NCI-H446 (cell line): ENCODE measurements at regions not wholly inside any gene's neighbourhood (a gene's known extent, or its start where the extent isn't known, plus 50 kb on each side); places are given as distances from the start of the nearest gene placed in this dataset.

Experiments
- DNase-seq, 2 experiments: peaks; one replicate each; lab custom pipeline; 2025; lab: John Stamatoyannopoulos, UW

GRCh38 chr3:107897471-107898061, 193.3 kb downstream of the CD47 start:
- peak in 1 of 2 experiments; percentile 23 for DNase-seq

DNA sequence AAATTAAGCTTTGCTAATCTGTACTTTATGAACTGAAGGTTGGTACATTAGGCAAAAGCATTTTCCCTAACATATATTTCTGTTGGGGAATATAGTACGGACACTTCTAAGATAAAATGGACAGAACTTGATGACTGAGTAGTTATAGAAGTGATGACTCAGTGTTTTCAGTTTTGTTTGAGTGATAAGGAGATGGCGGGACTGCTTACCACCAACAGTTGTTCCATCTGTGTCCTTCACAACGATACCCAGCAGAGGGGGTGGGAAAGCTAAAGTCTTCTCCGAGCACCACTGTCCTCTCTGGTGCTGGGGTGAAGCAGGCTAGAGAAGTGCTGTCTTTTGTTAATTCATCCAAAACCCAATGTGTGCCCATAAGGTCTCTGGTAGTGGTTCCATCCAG, 195.8 kb downstream of the CD47 start:
- DNase-seq = no peak

- no peak for DNase-seq
These were observed 197.7 kb downstream of the CD47 start for GRCh38 chr3:107892955-107893624.

- DNase-seq = peak in 1 of 2 experiments; percentile 7
These were observed 205.9 kb downstream of the CD47 start for GRCh38 chr3:107884719-107885460.

- DNase-seq = no peak
These were observed 206.8 kb downstream of the CD47 start for GRCh38 chr3:107884028-107884427.

DNA sequence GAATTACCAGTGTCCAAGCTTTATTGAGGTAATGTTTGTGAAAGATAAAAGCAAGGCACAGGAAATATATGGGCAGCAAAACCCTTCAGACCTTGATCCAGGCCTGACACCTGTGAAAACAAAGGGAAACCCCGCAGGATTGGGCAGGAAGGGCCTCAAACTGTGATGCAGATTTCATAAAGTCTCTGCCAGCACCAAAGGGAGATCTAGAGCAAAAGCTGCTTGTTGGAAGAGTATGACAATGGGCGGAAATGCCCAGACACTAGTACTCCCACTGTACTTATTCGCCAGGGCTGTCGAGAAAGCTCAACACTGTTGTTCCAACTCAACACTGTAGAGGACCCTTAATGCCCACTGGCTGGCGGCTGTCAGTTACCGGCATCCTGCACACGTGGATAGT, 207.9 kb downstream of the CD47 start:
- DNase-seq = no peak

DNA sequence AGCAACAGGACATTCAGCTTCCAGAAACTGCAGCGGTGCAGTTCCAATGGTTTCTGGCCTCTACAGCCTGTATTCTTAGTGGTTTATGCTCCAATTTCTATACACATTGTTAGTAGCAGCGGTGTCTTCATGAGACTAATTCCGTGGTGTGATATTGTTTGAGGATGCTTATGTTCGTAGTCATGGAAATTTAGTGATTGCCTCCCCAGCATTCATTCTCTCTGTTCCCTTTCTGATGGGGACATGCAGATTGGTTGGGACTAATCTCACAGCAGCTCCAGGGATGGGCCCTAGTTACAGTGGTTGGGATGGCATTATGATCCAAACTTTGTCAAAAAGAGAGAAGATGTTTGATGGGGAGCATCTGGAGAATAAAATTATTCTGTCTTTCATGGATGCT, 208.6 kb downstream of the CD47 start:
- no peak for DNase-seq

DNA sequence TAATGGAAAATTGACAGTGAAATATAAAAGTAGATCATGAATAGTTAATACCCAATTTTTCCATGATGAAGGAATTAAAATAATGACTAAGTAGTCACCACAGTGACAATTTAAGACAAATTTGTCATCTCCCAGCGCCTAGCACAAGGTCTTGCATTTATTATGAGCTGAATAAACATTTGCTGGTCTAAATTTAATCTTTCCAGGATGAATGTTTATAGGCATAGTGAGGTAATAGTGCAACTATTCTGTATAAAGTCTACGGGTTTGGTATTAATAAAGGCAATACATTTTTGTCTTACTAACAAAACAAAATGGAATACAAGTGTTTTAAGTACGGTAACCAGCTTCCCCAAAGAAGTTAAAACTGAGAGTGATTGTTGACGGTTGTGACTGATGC, 209.3 kb downstream of the CD47 start:
- no peak for DNase-seq

DNA sequence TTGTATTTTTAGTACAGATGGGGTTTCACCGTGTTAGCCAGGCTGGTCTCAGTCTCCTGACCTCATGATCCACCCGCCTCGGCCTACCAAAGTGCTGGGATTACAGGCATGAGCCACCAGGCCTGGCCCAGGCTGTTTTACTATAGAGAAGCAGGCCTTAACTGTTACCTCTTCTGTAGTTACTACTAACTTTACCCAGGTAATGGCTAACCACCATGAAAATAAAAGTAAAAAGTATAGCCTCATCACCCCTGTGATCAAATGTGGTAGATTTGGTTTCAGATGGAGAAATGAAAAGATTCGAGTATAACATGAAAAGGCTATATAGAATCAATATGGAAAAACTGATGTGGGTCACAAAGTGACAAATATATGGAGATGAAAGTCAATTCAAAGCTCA, 210.1 kb downstream of the CD47 start:
- DNase-seq = no peak

- no peak for DNase-seq
These were observed 212.9 kb downstream of the CD47 start for GRCh38 chr3:107877936-107878335.

- no peak for DNase-seq
These were observed 219.7 kb downstream of the CD47 start for GRCh38 chr3:107870943-107871638.

GRCh38 chr3:107870096-107870495, 220.7 kb downstream of the CD47 start:
- DNase-seq = no peak

GRCh38 chr3:107868449-107868848, 222.4 kb downstream of the CD47 start:
- no peak for DNase-seq

DNA sequence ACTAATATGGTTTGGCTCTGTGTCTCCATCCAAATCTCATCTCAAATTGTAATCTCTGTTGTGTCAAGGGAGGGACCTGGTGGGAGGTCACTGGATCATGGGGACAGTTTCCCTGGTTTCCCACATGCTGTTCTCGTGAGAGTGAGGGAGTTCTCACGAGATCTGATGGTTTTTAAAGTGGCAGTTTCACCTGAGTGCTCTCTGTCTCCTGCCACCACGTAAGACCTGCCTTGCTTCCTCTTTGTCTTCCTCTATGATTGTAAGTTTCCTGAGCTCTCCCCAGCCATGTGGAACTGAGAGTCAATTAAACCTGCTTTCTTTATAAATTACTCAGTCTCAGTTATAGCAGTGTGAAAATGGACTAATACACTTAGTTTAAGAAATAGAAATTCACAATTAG, 228.9 kb downstream of the CD47 start:
- DNase-seq = no peak

- no peak for DNase-seq
These were observed 229.4 kb downstream of the CD47 start for GRCh38 chr3:107861422-107861821.
